Suprapubic skin (tissue), 4 donors: ENCODE measurements at regions not wholly inside any gene's neighbourhood (a gene's known extent, or its start where the extent isn't known, plus 50 kb on each side); places are given as distances from the start of the nearest gene placed in this dataset.

Experiments
- DNase-seq, 2 donors: peaks; one replicate each; pipeline ENCODE4 v3.0.0-alpha.2; 2019; ENCODE audit warnings: low spot score in 2 of 2
- H3K27ac ChIP-seq: fragments of 200-600 bp; sonication (generic); one replicate; pipeline ENCODE4 v1.5.1; 2019
- H3K27me3 ChIP-seq: fragments of 200-600 bp; sonication (generic); one replicate; pipeline ENCODE4 v1.5.1; 2019
- H3K36me3 ChIP-seq: fragments of 200-600 bp; sonication (generic); one replicate; pipeline ENCODE4 v1.5.1; 2019
- H3K4me1 ChIP-seq: fragments of 200-600 bp; sonication (generic); one replicate; pipeline ENCODE4 v1.5.1; 2019
- H3K4me3 ChIP-seq: fragments of 200-600 bp; sonication (generic); one replicate; pipeline ENCODE4 v1.5.1; 2019; ENCODE audit warnings: mild to moderate bottlenecking
- H3K9me3 ChIP-seq: fragments of 200-600 bp; sonication (generic); one replicate; pipeline ENCODE4 v1.5.1; 2019
- CTCF ChIP-seq, 2 donors: fragments of 200-600 bp in 1 of 2; fragments of 450-650 bp in 1 of 2; sonication (generic) in 1 of 2; IDR thresholded peaks; one replicate each; pipeline ENCODE4 v1.5.1; 2016 to 2019; ENCODE audit warnings: antibody characterized with exemption in 2 of 2, mild to moderate bottlenecking in 1 of 2, moderate library complexity in 1 of 2
- EP300 ChIP-seq: sonication (generic); formaldehyde crosslinking; IDR thresholded peaks from one replicate; pipeline ENCODE4 v1.6.1; 2017; ENCODE audit warnings: antibody characterized with exemption
- POLR2A ChIP-seq, 2 donors: fragments of 450-650 bp; IDR thresholded peaks; one replicate each; pipeline ENCODE4 v1.6.1; 2017; ENCODE audit warnings: antibody characterized with exemption in 2 of 2, mild to moderate bottlenecking in 2 of 2, moderate library complexity in 2 of 2
- POLR2AphosphoS5 ChIP-seq, 3 donors: sonication (generic); formaldehyde crosslinking; IDR thresholded peaks; one replicate each; pipeline ENCODE4 v1.6.1; 2017; ENCODE audit warnings: antibody characterized with exemption in 3 of 3
- WGBS: methylation state at CpG from one replicate; pipeline ENCODE4 v1.1.5; 2018; 5-methylcytosine and 5-hydroxymethylcytosine counted together

- WGBS, result 35% methylated on average over 3 of the region's 3 CpGs
- no peak for DNase-seq
- Histone ChIP-seq H3K4me3 (no peak overlapping the region), H3K4me1 (no peaks in the 10 kb centered on the region), H3K9me3 (no peaks in the 10 kb centered on the region), H3K27me3 (no peaks in the 10 kb centered on the region), H3K36me3 (no peaks in the 10 kb centered on the region), H3K27ac (no peak overlapping the region)
- TF ChIP-seq CTCF (IDR thresholded peaks at IDR 0.05), result no peak
- no peak for TF ChIP-seq EP300
- no peak for TF ChIP-seq POLR2A (IDR thresholded peaks at IDR 0.05)
- no peak for TF ChIP-seq POLR2AphosphoS5 (IDR thresholded peaks at IDR 0.05)
These were observed 1047.8 kb upstream of the NXPH2 start for GRCh38 chr2:139828011-139828410.

GRCh38 chr2:139825726-139826125, 1045.5 kb upstream of the NXPH2 start:
- no peak for TF ChIP-seq POLR2A (IDR thresholded peaks at IDR 0.05)
- TF ChIP-seq CTCF (IDR thresholded peaks at IDR 0.05), result no peak
- no peak for TF ChIP-seq EP300
- WGBS, result 70% methylated on average over 1 of the region's 1 CpG
- no peaks in the 10 kb centered on the region for H3K4me1 ChIP-seq

GRCh38 chr2:139819273-139819796, 1039.1 kb upstream of the NXPH2 start:
- Histone ChIP-seq H3K9me3 (no peaks in the 10 kb centered on the region), H3K4me1 (no peaks in the 10 kb centered on the region), H3K4me3 (no peak overlapping the region), H3K36me3 (no peaks in the 10 kb centered on the region), H3K27me3 (no peaks in the 10 kb centered on the region), H3K27ac (no peak overlapping the region)
- TF ChIP-seq POLR2A (IDR thresholded peaks at IDR 0.05), result no peak
- WGBS, result 32% methylated on average over 2 of the region's 2 CpGs
- DNase-seq, result no peak

More at GRCh38 chr2:139825726-139826125, 1045.5 kb upstream of the NXPH2 start:
- no peaks in the 10 kb centered on the region for H3K36me3 ChIP-seq
- DNase-seq, result no peak
- H3K9me3 ChIP-seq, result no peaks in the 10 kb centered on the region
- H3K4me3 ChIP-seq, result no peak overlapping the region
- H3K27ac ChIP-seq, result no peak overlapping the region
- H3K27me3 ChIP-seq, result no peaks in the 10 kb centered on the region

GRCh38 chr2:139814458-139814857, 1034.3 kb upstream of the NXPH2 start:
- Histone ChIP-seq H3K4me1 (no peaks in the 10 kb centered on the region), H3K4me3 (no peak overlapping the region), H3K27ac (no peak overlapping the region), H3K36me3 (no peaks in the 10 kb centered on the region), H3K27me3 (no peaks in the 10 kb centered on the region), H3K9me3 (no peaks in the 10 kb centered on the region)
- 67% methylated on average over 2 of the region's 2 CpGs for WGBS
- TF ChIP-seq CTCF (IDR thresholded peaks at IDR 0.05) (no peak), POLR2AphosphoS5 (IDR thresholded peaks at IDR 0.05) (no peak), POLR2A (IDR thresholded peaks at IDR 0.05) (no peak), EP300 (no peak)
- no peak for DNase-seq

GRCh38 chr2:139813340-139813739, 1033.2 kb upstream of the NXPH2 start:
- Histone ChIP-seq H3K9me3 (no peaks in the 10 kb centered on the region), H3K4me1 (no peaks in the 10 kb centered on the region), H3K27me3 (no peaks in the 10 kb centered on the region), H3K36me3 (no peaks in the 10 kb centered on the region), H3K4me3 (no peak overlapping the region), H3K27ac (no peak overlapping the region)
- 76% methylated on average over 2 of the region's 2 CpGs for WGBS
- TF ChIP-seq CTCF (IDR thresholded peaks at IDR 0.05) (no peak), EP300 (no peak), POLR2A (IDR thresholded peaks at IDR 0.05) (no peak), POLR2AphosphoS5 (IDR thresholded peaks at IDR 0.05) (no peak)
- no peak for DNase-seq

- H3K4me1 ChIP-seq, result no peaks in the 10 kb centered on the region
- TF ChIP-seq EP300, result no peak
- TF ChIP-seq CTCF (IDR thresholded peaks at IDR 0.05), result no peak
- no peak for TF ChIP-seq POLR2AphosphoS5 (IDR thresholded peaks at IDR 0.05)
- TF ChIP-seq POLR2A (IDR thresholded peaks at IDR 0.05), result no peak
- H3K27me3 ChIP-seq, result no peaks in the 10 kb centered on the region
- no peaks in the 10 kb centered on the region for H3K9me3 ChIP-seq
- no peak overlapping the region for H3K4me3 ChIP-seq
- H3K27ac ChIP-seq, result no peak overlapping the region
- WGBS, result 30% methylated on average over 4 of the region's 4 CpGs
- no peaks in the 10 kb centered on the region for H3K36me3 ChIP-seq
- no peak for DNase-seq
These were observed 1025.3 kb upstream of the NXPH2 start for GRCh38 chr2:139805441-139805840.
